DOHH2 (cell line): ENCODE measurements at regions not wholly inside any gene's neighbourhood (a gene's known extent, or its start where the extent isn't known, plus 50 kb on each side); places are given as distances from the start of the nearest gene placed in this dataset.

Experiments used
- H3F3A ChIP-seq: fragments of 200-600 bp; sonication (generic), shearing (Covaris generic); 2 replicates; pipeline ENCODE4 v1.6.0; 2016; ENCODE audit warnings: antibody characterized with exemption, mild to moderate bottlenecking; ENCODE audit not compliant: control insufficient read depth, insufficient read depth
- H3K27ac ChIP-seq: fragments of 200-600 bp; sonication (generic); 2 replicates; pipeline ENCODE4 v1.5.1; 2014; ENCODE audit warnings: low read depth, mild to moderate bottlenecking, low read length, moderate library complexity
- H3K27me3 ChIP-seq: fragments of 200-600 bp; sonication (generic); 2 replicates; pipeline ENCODE4 v1.6.1; 2014; ENCODE audit warnings: mild to moderate bottlenecking, low read length, mixed read lengths; ENCODE audit not compliant: control insufficient read depth
- H3K36me3 ChIP-seq: fragments of 200-600 bp; sonication (generic); 2 replicates; pipeline ENCODE4 v1.6.1; 2014; ENCODE audit warnings: mild to moderate bottlenecking, low read length, moderate library complexity, mixed read lengths; ENCODE audit not compliant: control insufficient read depth
- H3K4me1 ChIP-seq: fragments of 200-600 bp; sonication (generic); 2 replicates; pipeline ENCODE4 v1.6.1; 2014; ENCODE audit warnings: mild to moderate bottlenecking, low read length, mixed read lengths; ENCODE audit not compliant: control insufficient read depth
- H3K4me2 ChIP-seq: fragments of 200-600 bp; sonication (generic); 2 replicates; pipeline ENCODE4 v1.6.0; 2014; ENCODE audit warnings: mild to moderate bottlenecking, low read length, moderate library complexity
- H3K4me3 ChIP-seq: fragments of 200-600 bp; sonication (generic); 2 replicates; pipeline ENCODE4 v1.5.1; 2014; ENCODE audit warnings: mild to moderate bottlenecking, low read length, mixed read lengths
- H3K79me2 ChIP-seq: fragments of 200-600 bp; sonication (generic); 2 replicates; pipeline ENCODE4 v1.6.1; 2014; ENCODE audit warnings: mild to moderate bottlenecking, low read length, mixed read lengths; ENCODE audit not compliant: control insufficient read depth
- H3K9me2 ChIP-seq: fragments of 200-600 bp; sonication (generic); replicated peaks from 2 replicates; pipeline ENCODE4 v1.6.1; 2014; ENCODE audit warnings: mild to moderate bottlenecking, low read length, mixed read lengths; ENCODE audit not compliant: control insufficient read depth
- H3K9me3 ChIP-seq: fragments of 200-600 bp; sonication (generic); 2 replicates; pipeline ENCODE4 v1.6.1; 2014; ENCODE audit warnings: antibody characterized with exemption, low read length, mixed read lengths; ENCODE audit not compliant: control insufficient read depth, insufficient read depth
- H4K20me1 ChIP-seq: fragments of 200-600 bp; sonication (generic); 2 replicates; pipeline ENCODE4 v1.6.0; 2014; ENCODE audit warnings: low read depth, mild to moderate bottlenecking, antibody characterized with exemption, low read length, moderate library complexity; ENCODE audit not compliant: control insufficient read depth, insufficient read depth
- EZH2phosphoT487 ChIP-seq: fragments of 200-600 bp; sonication (generic); IDR thresholded peaks from 2 replicates; pipeline ENCODE4 v1.6.1; 2017; ENCODE audit warnings: borderline replicate concordance, mild to moderate bottlenecking, antibody characterized with exemption, low read length, moderate library complexity, mixed read lengths
- TF ChIP-seq, protein P1 (sequence below): fragments of 200-600 bp; sonication (generic); IDR thresholded peaks from one replicate; pipeline ENCODE4 v1.5.1; 2014; ENCODE audit warnings: antibody characterized with exemption, mild to moderate bottlenecking, low read depth, low read length; ENCODE audit not compliant: poor library complexity, severe bottlenecking

DNA sequence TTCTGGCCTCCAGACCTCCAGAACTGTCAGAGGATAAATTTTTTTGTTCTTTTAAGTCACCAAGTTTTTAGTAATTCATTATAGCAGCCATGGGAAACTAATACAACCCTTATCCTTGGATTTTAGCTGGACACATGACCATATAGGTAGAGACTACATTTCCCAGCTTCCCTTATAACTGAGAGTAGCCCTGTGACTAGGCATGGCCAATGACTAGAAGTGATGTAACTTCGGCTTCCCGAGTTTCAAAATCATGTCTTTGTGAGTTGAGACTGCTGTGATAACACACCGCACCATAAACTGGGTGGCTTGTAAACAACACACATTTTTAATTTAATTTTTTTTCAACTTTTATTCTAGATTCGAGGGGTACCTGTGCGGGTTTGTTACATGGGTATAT lies 134.0 kb upstream of the SERTAD2 start:
- H3K36me3 ChIP-seq = no peaks in the 10 kb centered on the region
- H3K27ac ChIP-seq = no peak overlapping the region
- H3F3A ChIP-seq = no peaks in the 10 kb centered on the region
- H3K9me2 ChIP-seq = no peaks in the 10 kb centered on the region
- TF ChIP-seq, protein P1, sequence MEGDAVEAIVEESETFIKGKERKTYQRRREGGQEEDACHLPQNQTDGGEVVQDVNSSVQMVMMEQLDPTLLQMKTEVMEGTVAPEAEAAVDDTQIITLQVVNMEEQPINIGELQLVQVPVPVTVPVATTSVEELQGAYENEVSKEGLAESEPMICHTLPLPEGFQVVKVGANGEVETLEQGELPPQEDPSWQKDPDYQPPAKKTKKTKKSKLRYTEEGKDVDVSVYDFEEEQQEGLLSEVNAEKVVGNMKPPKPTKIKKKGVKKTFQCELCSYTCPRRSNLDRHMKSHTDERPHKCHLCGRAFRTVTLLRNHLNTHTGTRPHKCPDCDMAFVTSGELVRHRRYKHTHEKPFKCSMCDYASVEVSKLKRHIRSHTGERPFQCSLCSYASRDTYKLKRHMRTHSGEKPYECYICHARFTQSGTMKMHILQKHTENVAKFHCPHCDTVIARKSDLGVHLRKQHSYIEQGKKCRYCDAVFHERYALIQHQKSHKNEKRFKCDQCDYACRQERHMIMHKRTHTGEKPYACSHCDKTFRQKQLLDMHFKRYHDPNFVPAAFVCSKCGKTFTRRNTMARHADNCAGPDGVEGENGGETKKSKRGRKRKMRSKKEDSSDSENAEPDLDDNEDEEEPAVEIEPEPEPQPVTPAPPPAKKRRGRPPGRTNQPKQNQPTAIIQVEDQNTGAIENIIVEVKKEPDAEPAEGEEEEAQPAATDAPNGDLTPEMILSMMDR = no peak
- TF ChIP-seq EZH2phosphoT487 = no peak
- no peak overlapping the region for H3K4me3 ChIP-seq
- H4K20me1 ChIP-seq = no peaks in the 10 kb centered on the region
- H3K4me2 ChIP-seq = no peak overlapping the region
- H3K9me3 ChIP-seq = no peaks in the 10 kb centered on the region
- no peaks in the 10 kb centered on the region for H3K79me2 ChIP-seq
- no peaks in the 10 kb centered on the region for H3K27me3 ChIP-seq
- H3K4me1 ChIP-seq = peaks cover 13% of the 10 kb centered on the region

DNA sequence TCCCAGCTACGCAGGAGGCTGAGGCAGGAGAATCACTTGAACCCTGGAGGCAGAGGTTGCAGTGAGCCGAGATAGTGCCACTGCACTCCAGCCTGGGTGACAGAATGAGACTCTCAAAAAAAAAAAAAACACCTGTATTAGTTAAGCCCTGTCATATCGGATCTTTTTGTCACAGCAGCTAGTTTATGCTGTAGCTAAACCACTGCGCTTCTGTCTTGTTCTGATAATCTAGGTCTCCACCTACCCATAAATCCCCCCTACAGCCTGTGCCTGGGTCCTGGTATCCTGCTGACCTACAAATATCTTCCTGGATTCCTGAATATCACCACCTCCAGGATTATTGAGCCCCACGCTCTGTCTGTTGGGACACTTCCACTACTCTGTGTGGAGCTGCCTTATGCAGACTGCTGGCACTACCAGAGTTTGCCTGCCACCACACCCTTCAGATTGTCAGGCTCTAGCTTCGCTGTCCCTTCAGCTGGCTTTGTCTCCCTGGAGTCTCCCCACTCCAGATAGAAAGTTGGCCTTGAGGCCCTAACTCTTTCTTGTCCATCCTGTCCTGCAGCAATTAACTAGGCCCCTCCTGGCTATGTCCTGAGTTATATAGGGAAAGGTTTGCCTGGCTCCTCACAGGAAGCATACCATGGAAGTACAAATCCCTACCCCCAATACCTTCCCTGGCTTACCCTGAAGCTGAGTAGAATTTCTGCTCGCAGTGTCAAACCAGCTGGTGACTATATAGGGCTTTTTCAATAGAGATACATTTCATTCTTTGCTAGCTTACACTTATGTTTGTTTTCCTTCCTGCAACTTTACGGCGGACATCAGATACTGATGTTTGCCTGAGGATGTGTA lies 136.0 kb upstream of the SERTAD2 start:
- Histone ChIP-seq H3K27ac (no peak overlapping the region), H3K4me1 (peaks cover 18% of the 10 kb centered on the region), H3K27me3 (no peaks in the 10 kb centered on the region)

DNA sequence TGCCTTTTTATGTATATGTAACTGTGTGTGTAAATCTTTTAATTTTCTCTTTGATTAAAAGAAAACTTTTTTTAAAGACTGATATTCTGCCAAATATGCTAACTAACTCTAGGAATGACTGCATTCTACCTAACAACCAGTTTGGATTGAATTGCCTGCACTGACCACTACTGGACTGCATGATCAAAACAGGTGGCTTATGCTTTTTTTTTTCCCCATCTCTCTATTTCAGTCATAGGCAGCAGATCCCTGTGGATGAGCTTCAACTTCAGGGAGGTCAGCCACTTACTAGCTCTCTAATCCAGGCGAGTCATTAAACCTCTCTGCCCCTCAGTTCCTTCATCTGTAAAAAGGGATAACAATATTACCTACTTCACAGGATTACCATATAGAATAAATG lies 138.6 kb upstream of the SERTAD2 start:
- H3K9me3 ChIP-seq = no peaks in the 10 kb centered on the region
- H3K36me3 ChIP-seq = no peaks in the 10 kb centered on the region
- peaks cover 18% of the 10 kb centered on the region for H3K4me1 ChIP-seq
- TF ChIP-seq, protein P1 = no peak
- no peak for TF ChIP-seq EZH2phosphoT487
- no peaks in the 10 kb centered on the region for H3K79me2 ChIP-seq
- H4K20me1 ChIP-seq = no peaks in the 10 kb centered on the region
- peaks cover 6% of the 10 kb centered on the region; the same call in 1 of the 2 replicates for H3K27me3 ChIP-seq
- no peaks in the 10 kb centered on the region for H3K9me2 ChIP-seq
- no peak overlapping the region for H3K4me3 ChIP-seq
- H3F3A ChIP-seq = no peaks in the 10 kb centered on the region
- H3K4me2 ChIP-seq = no peak overlapping the region
- H3K27ac ChIP-seq = no peak overlapping the region

More for the DNA sequence above, 136.0 kb upstream of the SERTAD2 start:
- no peaks in the 10 kb centered on the region for H3K9me2 ChIP-seq
- TF ChIP-seq, protein P1 = no peak
- no peak for TF ChIP-seq EZH2phosphoT487
- no peak overlapping the region for H3K4me2 ChIP-seq
- no peaks in the 10 kb centered on the region for H3K36me3 ChIP-seq
- no peaks in the 10 kb centered on the region for H3K9me3 ChIP-seq
- no peaks in the 10 kb centered on the region for H3F3A ChIP-seq
- no peaks in the 10 kb centered on the region for H4K20me1 ChIP-seq
- H3K4me3 ChIP-seq = no peak overlapping the region
- no peaks in the 10 kb centered on the region for H3K79me2 ChIP-seq
